ENCODE measurements at regions not wholly inside any gene's neighbourhood (a gene's known extent, or its start where the extent isn't known, plus 50 kb on each side); places are given as distances from the start of the nearest gene placed in this dataset.

DNA sequence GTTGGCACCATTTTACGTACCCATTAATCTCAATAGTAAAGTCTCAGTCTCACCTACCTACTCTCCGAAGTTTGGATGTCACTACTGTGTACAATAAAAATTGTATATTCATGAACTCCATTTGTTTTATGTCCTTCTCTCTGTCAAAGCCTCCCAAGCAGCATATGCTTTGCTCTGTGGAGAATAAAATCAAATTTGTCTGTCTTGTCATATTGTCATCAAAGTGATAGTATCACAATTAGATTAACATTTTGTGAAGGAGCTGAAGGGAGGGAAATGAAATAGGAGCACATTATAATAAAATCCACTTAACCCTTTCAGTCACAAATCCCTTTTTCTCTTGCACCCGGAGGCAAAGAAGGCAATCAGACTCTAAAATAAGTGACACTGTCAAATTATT is 177.1 kb upstream of the RRP15 start:
- no peak overlapping the region for H2AFZ ChIP-seq (ENCODE audit: low read length, unreplicated experiment)
- H3K79me2 ChIP-seq (ENCODE audit: control insufficient read depth, insufficient read depth, low read length, unreplicated experiment): no peaks in the 10 kb centered on the region
- H3K36me3 ChIP-seq (ENCODE audit: insufficient read depth, low read length): no peaks in the 10 kb centered on the region
- H3K27ac ChIP-seq (ENCODE audit: low read depth, low read length): no peak overlapping the region
- H3K4me3 ChIP-seq (ENCODE audit: low read depth, low read length): no peak overlapping the region
- H3K4me1 ChIP-seq (ENCODE audit: control insufficient read depth, insufficient read depth, low read length, unreplicated experiment): no peaks in the 10 kb centered on the region
- no peaks in the 10 kb centered on the region for H3K27me3 ChIP-seq (ENCODE audit: insufficient read depth, low read length)

- no peak overlapping the region for H2AFZ ChIP-seq (ENCODE audit: low read length, unreplicated experiment)
- H3K4me3 ChIP-seq (ENCODE audit: low read depth, low read length): no peak overlapping the region
- no peaks in the 10 kb centered on the region for H3K4me1 ChIP-seq (ENCODE audit: control insufficient read depth, insufficient read depth, low read length, unreplicated experiment)
- no peaks in the 10 kb centered on the region for H3K79me2 ChIP-seq (ENCODE audit: control insufficient read depth, insufficient read depth, low read length, unreplicated experiment)
- no peaks in the 10 kb centered on the region for H3K27me3 ChIP-seq (ENCODE audit: insufficient read depth, low read length)
- H3K36me3 ChIP-seq (ENCODE audit: insufficient read depth, low read length): no peaks in the 10 kb centered on the region
- H3K27ac ChIP-seq (ENCODE audit: low read depth, low read length): no peak overlapping the region
These were observed 172.2 kb upstream of the RRP15 start for GRCh38 chr1:218112862-218113261.

- no peak overlapping the region for H2AFZ ChIP-seq (ENCODE audit: low read length, unreplicated experiment)
- no peaks in the 10 kb centered on the region for H3K36me3 ChIP-seq (ENCODE audit: insufficient read depth, low read length)
- no peak overlapping the region for H3K27ac ChIP-seq (ENCODE audit: low read depth, low read length)
- H3K4me3 ChIP-seq (ENCODE audit: low read depth, low read length): no peak overlapping the region
- no peaks in the 10 kb centered on the region for H3K4me1 ChIP-seq (ENCODE audit: control insufficient read depth, insufficient read depth, low read length, unreplicated experiment)
- H3K79me2 ChIP-seq (ENCODE audit: control insufficient read depth, insufficient read depth, low read length, unreplicated experiment): no peaks in the 10 kb centered on the region
- H3K27me3 ChIP-seq (ENCODE audit: insufficient read depth, low read length): no peaks in the 10 kb centered on the region
These were observed 161.1 kb upstream of the RRP15 start for GRCh38 chr1:218123968-218124367.

GRCh38 chr1:218135371-218135770 is 149.7 kb upstream of the RRP15 start:
- Histone ChIP-seq H3K27ac (ENCODE audit: low read depth, low read length) (no peak overlapping the region), H3K27me3 (ENCODE audit: insufficient read depth, low read length) (no peaks in the 10 kb centered on the region), H3K36me3 (ENCODE audit: insufficient read depth, low read length) (no peaks in the 10 kb centered on the region), H3K4me3 (ENCODE audit: low read depth, low read length) (no peak overlapping the region), H3K79me2 (ENCODE audit: control insufficient read depth, insufficient read depth, low read length, unreplicated experiment) (no peaks in the 10 kb centered on the region), H3K4me1 (ENCODE audit: control insufficient read depth, insufficient read depth, low read length, unreplicated experiment) (no peaks in the 10 kb centered on the region), H2AFZ (ENCODE audit: low read length, unreplicated experiment) (no peak overlapping the region)

- Histone ChIP-seq H3K4me1 (ENCODE audit: control insufficient read depth, insufficient read depth, low read length, unreplicated experiment) (no peaks in the 10 kb centered on the region), H3K27me3 (ENCODE audit: insufficient read depth, low read length) (no peaks in the 10 kb centered on the region), H3K79me2 (ENCODE audit: control insufficient read depth, insufficient read depth, low read length, unreplicated experiment) (no peaks in the 10 kb centered on the region), H3K36me3 (ENCODE audit: insufficient read depth, low read length) (no peaks in the 10 kb centered on the region), H3K27ac (ENCODE audit: low read depth, low read length) (no peak overlapping the region), H2AFZ (ENCODE audit: low read length, unreplicated experiment) (no peak overlapping the region), H3K4me3 (ENCODE audit: low read depth, low read length) (no peak overlapping the region)
These were observed 145.3 kb upstream of the RRP15 start for GRCh38 chr1:218139761-218140160.

DNA sequence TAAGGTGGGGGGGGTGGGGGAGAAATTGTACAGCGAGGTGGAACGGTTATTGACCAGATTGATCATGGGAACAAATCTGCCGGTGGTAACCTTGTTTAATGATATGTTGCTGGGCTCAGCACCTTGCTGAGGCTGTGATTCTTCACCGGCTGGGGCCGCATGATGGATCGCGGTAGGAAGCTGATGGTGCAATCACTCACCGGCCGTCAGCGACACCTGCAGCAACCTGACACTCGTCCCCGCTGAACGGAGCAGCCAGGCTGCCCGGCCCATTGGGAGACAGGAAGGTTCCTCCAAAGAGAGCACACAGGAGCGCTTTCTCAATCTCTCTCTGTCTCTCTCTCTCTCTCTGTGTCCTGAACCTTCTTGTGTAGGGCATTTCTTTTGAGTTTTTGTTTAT is 128.5 kb upstream of the RRP15 start:
- Histone ChIP-seq H2AFZ (ENCODE audit: low read length, unreplicated experiment) (no peak overlapping the region), H3K4me3 (ENCODE audit: low read depth, low read length) (no peak overlapping the region), H3K27ac (ENCODE audit: low read depth, low read length) (no peak overlapping the region)

DNA sequence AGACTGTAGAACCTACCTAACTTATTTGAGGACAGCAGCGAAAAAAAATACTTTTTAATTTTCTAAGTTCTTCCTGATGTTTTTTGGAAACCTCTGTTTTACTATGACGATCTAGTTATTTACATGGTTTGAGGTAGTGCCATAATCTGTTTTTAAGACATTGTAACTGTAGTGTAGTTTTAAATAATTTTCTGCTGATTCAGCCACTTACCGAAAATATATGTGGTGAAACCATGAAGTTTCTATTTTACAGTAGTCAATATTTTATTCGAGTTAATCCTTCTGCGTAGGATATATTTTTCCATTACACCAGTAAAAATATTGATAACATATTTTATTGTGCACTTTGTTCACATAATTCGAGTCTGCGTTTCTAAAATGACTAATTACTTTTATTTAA is 121.7 kb upstream of the RRP15 start:
- H3K27ac ChIP-seq (ENCODE audit: low read depth, low read length): no peak overlapping the region
- no peak overlapping the region for H2AFZ ChIP-seq (ENCODE audit: low read length, unreplicated experiment)
- peaks cover 92% of the 10 kb centered on the region for H3K27me3 ChIP-seq (ENCODE audit: insufficient read depth, low read length)
- no peak overlapping the region for H3K4me3 ChIP-seq (ENCODE audit: low read depth, low read length)
- no peaks in the 10 kb centered on the region for H3K36me3 ChIP-seq (ENCODE audit: insufficient read depth, low read length)
- peaks cover 5% of the 10 kb centered on the region for H3K4me1 ChIP-seq (ENCODE audit: control insufficient read depth, insufficient read depth, low read length, unreplicated experiment)
- no peaks in the 10 kb centered on the region for H3K79me2 ChIP-seq (ENCODE audit: control insufficient read depth, insufficient read depth, low read length, unreplicated experiment)

More for the DNA sequence above, 128.5 kb upstream of the RRP15 start:
- Histone ChIP-seq H3K79me2 (ENCODE audit: control insufficient read depth, insufficient read depth, low read length, unreplicated experiment) (no peaks in the 10 kb centered on the region), H3K27me3 (ENCODE audit: insufficient read depth, low read length) (peaks cover 48% of the 10 kb centered on the region), H3K4me1 (ENCODE audit: control insufficient read depth, insufficient read depth, low read length, unreplicated experiment) (no peaks in the 10 kb centered on the region), H3K36me3 (ENCODE audit: insufficient read depth, low read length) (no peaks in the 10 kb centered on the region)

- Histone ChIP-seq H2AFZ (ENCODE audit: low read length, unreplicated experiment) (peak overlapping the region; percentile 92), H3K27ac (ENCODE audit: low read depth, low read length) (no peak overlapping the region), H3K27me3 (ENCODE audit: insufficient read depth, low read length) (peaks cover 92% of the 10 kb centered on the region), H3K79me2 (ENCODE audit: control insufficient read depth, insufficient read depth, low read length, unreplicated experiment) (no peaks in the 10 kb centered on the region), H3K4me1 (ENCODE audit: control insufficient read depth, insufficient read depth, low read length, unreplicated experiment) (peaks cover 5% of the 10 kb centered on the region), H3K36me3 (ENCODE audit: insufficient read depth, low read length) (no peaks in the 10 kb centered on the region), H3K4me3 (ENCODE audit: low read depth, low read length) (peak overlapping the region; percentile 84)
These were observed 120.8 kb upstream of the RRP15 start for GRCh38 chr1:218164111-218164929.

GRCh38 chr1:218164930-218165700 is 120.0 kb upstream of the RRP15 start:
- H3K36me3 ChIP-seq (ENCODE audit: insufficient read depth, low read length): no peaks in the 10 kb centered on the region
- H3K4me3 ChIP-seq (ENCODE audit: low read depth, low read length): peak overlapping the region; percentile 84
- no peak overlapping the region for H3K27ac ChIP-seq (ENCODE audit: low read depth, low read length)
- H3K4me1 ChIP-seq (ENCODE audit: control insufficient read depth, insufficient read depth, low read length, unreplicated experiment): peaks cover 5% of the 10 kb centered on the region
- peak overlapping the region; percentile 92 for H2AFZ ChIP-seq (ENCODE audit: low read length, unreplicated experiment)
- no peaks in the 10 kb centered on the region for H3K79me2 ChIP-seq (ENCODE audit: control insufficient read depth, insufficient read depth, low read length, unreplicated experiment)
- peaks cover 89% of the 10 kb centered on the region for H3K27me3 ChIP-seq (ENCODE audit: insufficient read depth, low read length)

DNA sequence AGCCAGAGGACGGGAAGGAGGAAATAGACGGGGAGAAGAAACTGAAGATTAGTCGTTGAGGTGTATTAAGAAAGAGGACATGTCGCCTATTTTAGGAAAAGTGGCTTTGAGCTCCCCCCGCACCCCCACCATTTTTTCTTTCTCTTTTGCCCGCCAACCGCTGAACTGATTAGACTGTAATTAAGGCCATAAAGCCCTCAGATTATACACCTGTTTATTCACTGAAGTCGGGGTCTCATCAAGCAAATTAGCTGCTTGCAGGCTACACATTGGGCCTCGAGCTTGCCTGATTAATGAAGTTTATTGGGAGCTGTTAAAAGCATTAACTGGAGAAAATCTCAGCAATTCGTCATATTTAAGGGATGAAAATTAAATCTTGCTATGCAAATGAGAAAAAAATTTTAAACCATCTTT is 119.4 kb upstream of the RRP15 start:
- no peak overlapping the region for H3K27ac ChIP-seq (ENCODE audit: low read depth, low read length)

More for the DNA sequence above, 119.4 kb upstream of the RRP15 start:
- peak overlapping the region; percentile 84 for H3K4me3 ChIP-seq (ENCODE audit: low read depth, low read length)
- H2AFZ ChIP-seq (ENCODE audit: low read length, unreplicated experiment): peak overlapping the region; percentile 92
- no peaks in the 10 kb centered on the region for H3K79me2 ChIP-seq (ENCODE audit: control insufficient read depth, insufficient read depth, low read length, unreplicated experiment)
- H3K36me3 ChIP-seq (ENCODE audit: insufficient read depth, low read length): no peaks in the 10 kb centered on the region
- H3K4me1 ChIP-seq (ENCODE audit: control insufficient read depth, insufficient read depth, low read length, unreplicated experiment): peaks cover 5% of the 10 kb centered on the region
- H3K27me3 ChIP-seq (ENCODE audit: insufficient read depth, low read length): peaks cover 85% of the 10 kb centered on the region
